GM18517 (cell line): ENCODE measurements at regions not wholly inside any gene's neighbourhood (a gene's known extent, or its start where the extent isn't known, plus 50 kb on each side); places are given as distances from the start of the nearest gene placed in this dataset.

ENCODE experiments used
- ATAC-seq: cut with Tn5 transposase; IDR thresholded peaks from one replicate; pipeline ENCODE4 v1.9.1; 2021; ENCODE audit warnings: mild to moderate bottlenecking, moderate library complexity; ENCODE audit not compliant: unreplicated experiment

- ATAC-seq: no peak
Observed at GRCh38 chr14:42335918-42336317, 729.2 kb downstream of the LRFN5 start.

- ATAC-seq: no peak
Observed at GRCh38 chr14:42334931-42335330, 728.3 kb downstream of the LRFN5 start.

GRCh38 chr14:42323426-42323825, 716.8 kb downstream of the LRFN5 start:
- ATAC-seq: no peak

- ATAC-seq: no peak
Observed at GRCh38 chr14:42322531-42323284, 716.0 kb downstream of the LRFN5 start.

GRCh38 chr14:42319996-42320395, 713.3 kb downstream of the LRFN5 start:
- ATAC-seq: no peak

GRCh38 chr14:42316693-42317092, 710.0 kb downstream of the LRFN5 start:
- no peak for ATAC-seq

GRCh38 chr14:42311876-42312275, 705.2 kb downstream of the LRFN5 start:
- ATAC-seq: no peak

GRCh38 chr14:42307239-42307825, 700.7 kb downstream of the LRFN5 start:
- ATAC-seq: no peak

GRCh38 chr14:42299692-42300091, 693.0 kb downstream of the LRFN5 start:
- peak; percentile 75 for ATAC-seq

GRCh38 chr14:42293180-42293579, 686.5 kb downstream of the LRFN5 start:
- no peak for ATAC-seq

- ATAC-seq: no peak
Observed at GRCh38 chr14:42277840-42278239, 671.2 kb downstream of the LRFN5 start.

GRCh38 chr14:42269234-42269633, 662.6 kb downstream of the LRFN5 start:
- no peak for ATAC-seq

GRCh38 chr14:42248131-42248530, 641.5 kb downstream of the LRFN5 start:
- ATAC-seq: no peak

GRCh38 chr14:42241101-42241500, 634.4 kb downstream of the LRFN5 start:
- ATAC-seq: no peak

- no peak for ATAC-seq
Observed at GRCh38 chr14:42229976-42230375, 623.3 kb downstream of the LRFN5 start.

- no peak for ATAC-seq
Observed at GRCh38 chr14:42229294-42229693, 622.6 kb downstream of the LRFN5 start.

- no peak for ATAC-seq
Observed at GRCh38 chr14:42228611-42229010, 621.9 kb downstream of the LRFN5 start.

- ATAC-seq: no peak
Observed at GRCh38 chr14:42224053-42224888, 617.6 kb downstream of the LRFN5 start.

- peak; percentile 91 for ATAC-seq
Observed at GRCh38 chr14:42222924-42223471, 616.3 kb downstream of the LRFN5 start.

- ATAC-seq: no peak
Observed at GRCh38 chr14:42214981-42215491, 608.4 kb downstream of the LRFN5 start.

- no peak for ATAC-seq
Observed at GRCh38 chr14:42200957-42201356, 594.3 kb downstream of the LRFN5 start.
